H7 (cell line): ENCODE measurements at regions not wholly inside any gene's neighbourhood (a gene's known extent, or its start where the extent isn't known, plus 50 kb on each side); places are given as distances from the start of the nearest gene placed in this dataset.

Experiments
- DNase-seq: peaks from one replicate; pipeline ENCODE4 v3.0.0; 2012
- H3K27me3 ChIP-seq: 2 replicates; pipeline ENCODE4 v1.6.0; 2011; ENCODE audit warnings: mild to moderate bottlenecking, low read length; ENCODE audit not compliant: control insufficient read depth, insufficient read depth
- H3K36me3 ChIP-seq: replicated peaks from 2 replicates; pipeline ENCODE4 v1.5.1; 2011; ENCODE audit warnings: low read length; ENCODE audit not compliant: control insufficient read depth, insufficient read depth
- H3K4me3 ChIP-seq: 2 replicates; pipeline ENCODE4 v1.5.1; 2011; ENCODE audit warnings: low read depth, mild to moderate bottlenecking, control low read depth, low read length, moderate library complexity; ENCODE audit not compliant: insufficient read depth

GRCh38 chrX:45872480-45872879 lies 671.8 kb upstream of the DIPK2B start:
- H3K27me3 ChIP-seq, result no peaks in the 10 kb centered on the region
- no peak for DNase-seq

DNA sequence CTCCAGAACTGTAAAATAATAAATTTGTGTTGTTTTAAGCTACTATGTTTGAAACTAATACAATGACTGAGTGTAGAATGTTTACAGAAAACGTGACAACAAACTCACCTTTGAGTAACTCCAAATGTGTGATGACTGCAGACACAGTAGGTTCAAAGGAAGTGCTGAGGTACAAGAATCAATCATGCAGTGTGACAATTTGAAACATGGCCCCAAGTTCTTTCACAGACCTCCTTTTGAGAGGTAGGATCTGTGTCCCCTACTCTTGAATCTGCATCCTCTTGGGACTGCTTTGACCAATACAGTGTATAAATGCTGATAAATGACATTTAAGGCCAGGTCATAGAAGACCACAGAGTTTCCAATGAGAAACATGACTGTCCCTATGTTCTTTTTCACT lies 667.7 kb upstream of the DIPK2B start:
- DNase-seq, result no peak
- Histone ChIP-seq H3K36me3 (no peaks in the 10 kb centered on the region), H3K4me3 (no peak overlapping the region), H3K27me3 (no peaks in the 10 kb centered on the region)

More at GRCh38 chrX:45872480-45872879, 671.8 kb upstream of the DIPK2B start:
- Histone ChIP-seq H3K36me3 (no peaks in the 10 kb centered on the region), H3K4me3 (no peak overlapping the region)

DNA sequence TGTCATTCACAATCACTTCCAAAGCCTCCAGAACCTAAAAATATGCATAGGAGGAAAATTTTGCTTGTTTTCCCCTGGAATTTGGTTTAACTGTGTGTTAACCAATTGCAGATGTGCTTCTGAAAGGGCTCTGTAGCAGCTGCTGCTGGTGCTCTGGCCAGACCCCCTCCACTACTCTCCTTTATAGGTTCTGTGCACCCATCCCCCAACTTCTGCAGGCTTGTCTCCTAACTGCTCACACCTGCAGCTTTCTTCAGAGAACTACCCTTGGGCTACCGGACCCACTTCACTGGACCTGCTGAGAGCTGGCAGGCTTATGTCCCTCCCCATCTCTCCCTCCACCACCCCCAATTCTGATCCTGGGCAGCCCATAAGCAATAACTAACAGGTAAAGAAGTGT lies 662.1 kb upstream of the DIPK2B start:
- DNase-seq, result no peak
- H3K4me3 ChIP-seq, result no peak overlapping the region
- H3K27me3 ChIP-seq, result no peaks in the 10 kb centered on the region
- H3K36me3 ChIP-seq, result no peaks in the 10 kb centered on the region

DNA sequence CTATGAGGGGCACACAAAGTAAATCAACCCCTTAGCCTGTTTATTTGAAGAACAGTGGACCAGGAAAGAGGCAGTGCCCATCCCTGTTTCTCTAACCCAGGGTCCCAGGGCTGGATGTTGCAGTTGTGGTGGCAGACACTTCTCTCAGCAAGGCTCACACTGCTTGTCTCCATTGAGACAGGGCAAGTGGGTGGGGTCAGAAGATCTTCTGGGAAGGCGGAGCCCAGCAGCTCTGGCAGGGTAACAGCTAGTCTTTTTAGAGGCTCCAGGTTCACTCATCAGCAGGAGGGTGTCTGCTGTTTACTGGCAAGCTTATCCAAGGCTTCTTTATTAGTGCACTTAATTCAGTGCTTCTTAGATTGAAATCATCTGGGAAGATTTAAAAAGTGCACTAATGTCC lies 659.8 kb upstream of the DIPK2B start:
- Histone ChIP-seq H3K27me3 (no peaks in the 10 kb centered on the region), H3K4me3 (no peak overlapping the region), H3K36me3 (no peaks in the 10 kb centered on the region)
- DNase-seq, result no peak

DNA sequence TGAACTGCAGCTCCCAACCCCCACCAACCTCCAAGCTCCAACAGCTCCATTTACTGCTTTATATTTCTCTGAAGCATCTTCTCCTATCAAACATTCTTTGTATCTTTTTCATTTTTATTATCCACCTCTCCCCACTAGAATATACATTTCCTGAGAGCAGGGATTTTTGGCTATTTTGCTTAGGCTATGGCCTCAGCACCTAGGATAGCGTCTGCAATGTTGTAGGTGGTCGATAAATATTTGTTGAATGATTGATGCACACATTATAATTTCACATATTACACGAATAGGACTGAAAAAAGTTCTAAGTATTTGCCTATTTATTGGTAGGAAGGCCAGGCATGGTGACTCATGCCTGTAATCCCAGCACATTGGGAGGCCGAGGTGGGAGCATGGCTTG lies 658.7 kb upstream of the DIPK2B start:
- H3K4me3 ChIP-seq, result no peak overlapping the region
- DNase-seq, result no peak
- H3K36me3 ChIP-seq, result no peaks in the 10 kb centered on the region
- H3K27me3 ChIP-seq, result no peaks in the 10 kb centered on the region

GRCh38 chrX:45852884-45853283 lies 652.2 kb upstream of the DIPK2B start:
- Histone ChIP-seq H3K4me3 (no peak overlapping the region), H3K27me3 (no peaks in the 10 kb centered on the region), H3K36me3 (peaks cover 10% of the 10 kb centered on the region)
- DNase-seq, result no peak

DNA sequence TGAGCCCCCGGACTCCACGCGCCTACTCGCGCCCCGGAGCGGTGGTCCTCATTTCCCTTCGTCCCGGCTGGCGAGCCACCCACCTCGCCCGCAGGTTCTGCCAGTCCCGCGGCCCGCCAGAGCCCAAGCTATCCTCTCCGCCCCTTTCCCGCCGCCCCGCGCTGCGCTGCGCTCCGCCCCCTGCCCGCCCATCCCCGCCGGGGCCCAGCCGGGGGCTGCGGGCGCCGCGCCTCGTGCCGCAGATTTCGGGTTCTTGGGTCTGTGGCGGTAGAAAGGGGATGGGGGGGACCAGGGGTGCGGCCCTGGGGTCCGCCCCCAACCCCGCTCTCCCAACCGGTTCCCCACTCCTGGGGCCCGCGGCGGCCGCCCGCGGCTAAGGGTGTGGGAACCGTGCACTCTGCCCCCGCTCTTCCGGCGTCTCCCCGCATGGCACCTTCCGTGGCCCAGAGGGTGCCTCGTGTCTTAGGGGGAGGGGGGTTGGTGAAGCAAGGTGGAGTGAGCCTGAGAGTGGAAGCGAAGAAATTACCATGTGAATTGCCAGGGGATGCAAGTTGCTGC lies 650.8 kb upstream of the DIPK2B start:
- no peaks in the 10 kb centered on the region for H3K27me3 ChIP-seq
- peak overlapping the region; percentile 98 for H3K4me3 ChIP-seq
- DNase-seq, result peak; percentile 85
- H3K36me3 ChIP-seq, result peaks cover 20% of the 10 kb centered on the region

DNA sequence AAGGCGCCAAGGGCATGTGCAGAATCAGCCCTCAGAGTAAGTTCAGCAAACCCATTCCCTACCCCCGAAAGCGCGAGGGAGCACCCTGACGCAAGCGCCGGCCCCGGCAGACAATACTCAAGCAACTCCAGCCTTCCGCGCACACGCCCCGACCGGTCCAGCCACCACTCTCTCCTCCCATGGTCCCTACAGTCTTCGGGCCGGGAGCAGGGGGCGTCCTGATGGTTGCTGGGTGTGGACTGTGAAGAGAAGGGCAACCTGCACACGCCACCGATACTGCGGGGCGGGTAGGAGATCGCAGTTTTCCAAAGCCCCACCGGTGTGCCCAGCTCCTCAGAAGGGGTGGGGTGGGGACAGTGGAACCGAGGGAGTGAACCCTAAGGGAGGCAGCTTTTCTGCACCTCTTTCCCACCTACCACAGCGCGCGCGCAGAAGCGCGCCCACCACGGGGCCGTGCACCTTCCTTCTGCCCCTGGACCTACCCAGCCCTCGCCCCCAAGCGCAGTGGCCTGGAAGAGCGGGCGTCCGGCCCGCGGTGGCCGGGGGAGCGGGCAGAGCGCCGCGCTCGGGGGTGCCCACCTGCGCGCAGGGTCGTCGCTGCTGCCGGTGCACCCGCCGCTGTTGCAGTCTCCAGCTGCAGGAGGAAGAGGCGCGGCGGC lies 650.2 kb upstream of the DIPK2B start:
- H3K4me3 ChIP-seq, result peak overlapping the region; percentile 98
- peaks cover 23% of the 10 kb centered on the region for H3K36me3 ChIP-seq
- H3K27me3 ChIP-seq, result no peaks in the 10 kb centered on the region
- peak; percentile 44 for DNase-seq

GRCh38 chrX:45850197-45850774 lies 649.6 kb upstream of the DIPK2B start:
- peak; percentile 33 for DNase-seq
- H3K36me3 ChIP-seq, result peaks cover 28% of the 10 kb centered on the region
- peak overlapping the region; percentile 98 for H3K4me3 ChIP-seq
- H3K27me3 ChIP-seq, result no peaks in the 10 kb centered on the region

DNA sequence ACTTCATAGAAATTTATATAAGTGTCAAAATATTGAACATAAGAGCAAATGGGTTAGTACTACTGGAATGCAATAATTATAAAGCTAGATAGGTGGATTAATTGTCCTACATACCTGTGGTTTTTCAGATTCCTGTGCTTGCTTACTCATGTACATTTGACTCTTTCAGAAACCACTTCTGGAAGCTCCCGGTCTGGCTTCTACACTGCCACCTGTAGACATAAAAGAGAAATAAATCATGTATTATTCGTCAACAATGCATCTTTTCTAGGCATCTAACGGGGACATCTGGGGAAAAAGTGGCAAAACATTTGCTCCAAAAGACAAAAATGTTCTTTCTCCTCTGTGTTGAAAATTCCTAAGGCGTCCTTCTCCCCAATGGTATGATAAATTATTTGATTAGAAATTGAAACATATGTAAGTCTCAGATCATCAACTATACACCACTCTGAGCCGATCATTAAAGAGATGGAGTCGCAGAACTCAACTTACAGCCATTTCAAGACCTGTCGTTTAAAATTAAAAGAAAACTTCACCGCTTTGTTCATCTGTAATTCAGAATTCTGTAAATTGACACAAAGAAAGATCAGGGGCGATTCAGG lies 648.7 kb upstream of the DIPK2B start:
- peak; percentile 19 for DNase-seq
- Histone ChIP-seq H3K4me3 (peak overlapping the region; percentile 98), H3K27me3 (no peaks in the 10 kb centered on the region)

GRCh38 chrX:45847961-45848360 lies 647.3 kb upstream of the DIPK2B start:
- Histone ChIP-seq H3K36me3 (peaks cover 35% of the 10 kb centered on the region), H3K27me3 (no peaks in the 10 kb centered on the region), H3K4me3 (no peak overlapping the region)
- no peak for DNase-seq

More for the DNA sequence above, 648.7 kb upstream of the DIPK2B start:
- H3K36me3 ChIP-seq, result peaks cover 32% of the 10 kb centered on the region

- H3K27me3 ChIP-seq, result no peaks in the 10 kb centered on the region
- no peak overlapping the region for H3K4me3 ChIP-seq
- H3K36me3 ChIP-seq, result peaks cover 37% of the 10 kb centered on the region
- no peak for DNase-seq
Measured at GRCh38 chrX:45846328-45846727, 645.7 kb upstream of the DIPK2B start.

DNA sequence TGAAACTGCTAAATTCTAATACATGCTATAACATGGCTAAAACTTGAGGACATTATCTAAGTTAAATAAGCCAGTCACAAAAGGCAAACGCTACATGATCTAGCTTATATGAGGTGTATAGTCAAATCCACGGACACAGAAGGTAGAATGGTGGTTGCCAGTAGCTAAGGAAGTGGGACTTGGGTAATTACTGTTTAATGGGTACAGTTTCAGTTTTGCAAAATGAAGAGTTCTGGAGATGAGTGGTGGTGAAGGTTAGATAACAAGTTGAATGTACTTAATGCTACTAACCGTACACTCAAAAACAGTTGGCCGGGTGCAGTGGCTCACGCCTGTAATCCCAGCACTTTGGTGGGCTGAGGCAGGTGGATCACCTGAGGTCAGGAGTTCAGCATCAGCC lies 644.5 kb upstream of the DIPK2B start:
- no peak for DNase-seq
- peaks cover 42% of the 10 kb centered on the region for H3K36me3 ChIP-seq
- H3K4me3 ChIP-seq, result no peak overlapping the region
- H3K27me3 ChIP-seq, result no peaks in the 10 kb centered on the region

DNA sequence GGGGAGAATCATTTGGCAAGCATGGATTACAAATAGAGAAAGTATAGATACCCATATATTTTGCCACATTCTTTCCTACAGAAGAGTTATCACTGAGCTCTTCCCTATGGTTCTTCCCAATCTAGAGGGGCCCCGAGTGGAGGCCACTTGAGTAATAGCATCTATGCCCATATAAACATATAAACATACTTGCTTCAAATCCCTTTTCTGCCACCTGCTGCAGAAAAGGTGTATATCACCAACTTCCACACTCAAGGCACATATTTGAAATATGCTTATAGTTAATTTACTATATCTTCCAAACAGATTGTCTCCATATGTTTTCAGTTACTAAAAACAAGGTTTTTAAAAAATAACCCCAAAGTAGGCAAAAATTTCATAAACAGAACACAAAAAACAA lies 642.8 kb upstream of the DIPK2B start:
- peaks cover 37% of the 10 kb centered on the region for H3K36me3 ChIP-seq
- H3K27me3 ChIP-seq, result no peaks in the 10 kb centered on the region
- no peak for DNase-seq
- no peak overlapping the region for H3K4me3 ChIP-seq

GRCh38 chrX:45842926-45843315 lies 642.2 kb upstream of the DIPK2B start:
- DNase-seq, result no peak
- H3K36me3 ChIP-seq, result peaks cover 34% of the 10 kb centered on the region
- no peak overlapping the region for H3K4me3 ChIP-seq
- no peaks in the 10 kb centered on the region for H3K27me3 ChIP-seq
